NT2/D1 (cell line): ENCODE measurements at regions not wholly inside any gene's neighbourhood (a gene's known extent, or its start where the extent isn't known, plus 50 kb on each side); places are given as distances from the start of the nearest gene placed in this dataset.
"Not testable (repeated sequence)": the region's sequence is repeated elsewhere in the genome, so short reads cannot be mapped to it uniquely, and the experiment has no call there.

Experiments used
- DNase-seq: peaks from one replicate; pipeline ENCODE4 v3.0.0-alpha.2; 2011; ENCODE audit warnings: low read depth, low spot score
- H3K27me3 ChIP-seq: 2 replicates; pipeline ENCODE4 v1.6.0; 2011; ENCODE audit warnings: mild to moderate bottlenecking; ENCODE audit not compliant: insufficient read length, insufficient read depth
- H3K36me3 ChIP-seq: 2 replicates; pipeline ENCODE4 v1.6.1; 2011; ENCODE audit warnings: mild to moderate bottlenecking, low read length, mixed read lengths; ENCODE audit not compliant: insufficient read depth, insufficient read length
- H3K4me1 ChIP-seq: 2 replicates; pipeline ENCODE4 v1.5.1; 2011; ENCODE audit not compliant: insufficient read depth, insufficient read length
- H3K4me3 ChIP-seq: 2 replicates; pipeline ENCODE4 v1.5.1; 2011; ENCODE audit warnings: low read depth; ENCODE audit not compliant: insufficient read length
- H3K9ac ChIP-seq: 2 replicates; pipeline ENCODE4 v1.6.0; 2011; ENCODE audit warnings: low read depth; ENCODE audit not compliant: insufficient read length
- H3K9me3 ChIP-seq: 2 replicates; pipeline ENCODE4 v1.5.1; 2011; ENCODE audit warnings: mild to moderate bottlenecking, low read length; ENCODE audit not compliant: insufficient read depth
- SUZ12 ChIP-seq: IDR thresholded peaks from 2 replicates; pipeline ENCODE4 v1.6.1; 2011; ENCODE audit not compliant: insufficient read length, insufficient read depth; ENCODE audit errors: extremely low read depth
- YY1 ChIP-seq: IDR thresholded peaks from 2 replicates; pipeline ENCODE4 v1.6.1; 2011; ENCODE audit not compliant: insufficient read length, insufficient read depth
- ZNF274 ChIP-seq: IDR thresholded peaks from 2 replicates; pipeline ENCODE4 v1.6.1; 2011; ENCODE audit warnings: mild to moderate bottlenecking, low read depth, low read length

DNA sequence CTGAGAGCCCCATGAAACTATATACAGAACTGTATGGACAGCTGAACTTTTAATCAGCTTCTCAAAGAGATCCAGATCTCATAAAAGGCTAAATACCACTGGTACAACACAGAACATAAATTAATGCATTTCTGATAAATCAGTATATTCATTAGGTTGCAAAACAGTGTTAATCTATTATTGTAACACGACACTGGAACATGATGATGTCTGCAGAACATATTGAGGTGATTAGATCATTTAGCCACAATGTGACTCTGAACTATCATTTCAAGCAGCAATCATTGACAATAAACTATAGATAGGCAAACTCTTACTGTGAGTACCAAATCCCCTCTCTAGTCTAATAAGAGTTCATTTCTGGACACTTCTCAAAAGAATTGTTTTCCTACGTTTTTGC, 50.3 kb downstream of the GASK1B start:
- Histone ChIP-seq H3K9ac (no peak overlapping the region), H3K36me3 (no peaks in the 10 kb centered on the region), H3K4me3 (no peak overlapping the region), H3K4me1 (no peaks in the 10 kb centered on the region), H3K27me3 (no peaks in the 10 kb centered on the region), H3K9me3 (no peaks in the 10 kb centered on the region)
- DNase-seq, result no peak
- TF ChIP-seq YY1 (no peak), SUZ12 (no peak), ZNF274 (no peak)

DNA sequence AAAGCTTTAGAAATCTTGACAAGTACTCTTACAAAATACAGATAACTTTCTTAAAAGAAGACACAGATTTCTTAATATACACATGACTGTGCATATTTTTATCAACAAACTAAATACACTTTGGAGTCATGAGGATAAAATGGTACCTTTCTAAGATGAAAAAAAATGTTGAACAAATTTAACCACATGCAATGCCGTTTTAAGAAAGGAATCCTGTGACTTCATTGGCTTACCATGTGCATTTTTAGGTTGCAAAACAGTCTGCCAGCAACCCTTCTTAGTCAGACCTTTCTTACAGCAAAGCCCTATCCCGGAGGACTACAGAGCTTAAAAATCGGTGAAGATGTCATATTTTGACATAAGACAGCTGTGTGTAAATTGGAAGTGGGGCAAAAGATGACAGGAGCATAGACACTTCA, 51.7 kb downstream of the GASK1B start:
- DNase-seq, result no peak
- no peaks in the 10 kb centered on the region for H3K36me3 ChIP-seq
- H3K4me1 ChIP-seq, result no peaks in the 10 kb centered on the region
- no peak overlapping the region for H3K9ac ChIP-seq
- no peaks in the 10 kb centered on the region for H3K27me3 ChIP-seq
- H3K4me3 ChIP-seq, result no peak overlapping the region
- H3K9me3 ChIP-seq, result no peaks in the 10 kb centered on the region
- TF ChIP-seq YY1 (no peak), ZNF274 (no peak)

DNA sequence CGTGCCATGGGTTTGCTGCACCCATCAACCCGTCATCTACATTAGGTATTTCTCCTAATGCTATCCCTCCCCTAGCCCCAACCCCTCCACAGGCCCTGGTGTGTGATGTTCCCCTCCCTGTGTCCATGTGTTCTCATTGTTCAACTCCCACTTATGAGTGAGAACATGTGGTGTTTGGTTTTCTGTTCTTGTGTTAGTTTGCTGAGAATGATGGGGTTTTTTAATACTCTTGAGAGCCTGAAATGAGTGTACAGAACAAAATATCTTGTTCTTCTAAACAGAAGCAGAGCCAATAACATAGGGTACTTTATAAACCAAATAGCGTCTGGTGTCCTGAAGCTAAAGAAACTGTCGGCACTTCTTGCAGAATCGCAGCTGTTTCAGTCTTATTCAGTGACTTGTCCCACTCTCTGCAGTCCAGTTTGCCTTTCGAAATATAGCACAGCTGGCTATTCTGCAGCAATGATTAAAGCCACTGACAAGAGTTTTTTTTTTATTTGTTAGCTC, 52.1 kb downstream of the GASK1B start:
- not testable (repeated sequence) for H3K4me1 ChIP-seq, H3K27me3 ChIP-seq, DNase-seq, H3K9ac ChIP-seq, H3K4me3 ChIP-seq, H3K36me3 ChIP-seq, H3K9me3 ChIP-seq

DNA sequence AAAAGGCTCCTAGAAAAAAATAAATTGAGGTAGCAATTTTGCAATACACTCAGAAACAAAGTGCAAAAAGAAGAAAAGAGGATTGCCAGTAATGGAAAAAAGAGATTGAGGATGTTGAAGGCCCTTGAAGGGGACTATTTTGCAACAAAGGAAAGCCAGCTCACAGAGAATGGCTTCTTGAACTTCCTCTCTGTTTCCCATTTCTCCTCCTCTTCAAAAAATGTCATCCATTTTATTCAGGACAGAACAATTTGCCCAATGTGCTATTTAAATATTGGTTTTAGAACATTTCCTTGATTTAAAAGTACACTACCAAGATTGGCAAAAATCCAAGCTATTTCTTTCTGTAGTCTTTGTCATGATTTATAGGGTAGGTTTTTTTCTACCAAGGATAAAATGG, 60.2 kb downstream of the GASK1B start:
- no peaks in the 10 kb centered on the region for H3K36me3 ChIP-seq
- TF ChIP-seq YY1, result no peak
- no peak for TF ChIP-seq ZNF274
- TF ChIP-seq SUZ12, result no peak

DNA sequence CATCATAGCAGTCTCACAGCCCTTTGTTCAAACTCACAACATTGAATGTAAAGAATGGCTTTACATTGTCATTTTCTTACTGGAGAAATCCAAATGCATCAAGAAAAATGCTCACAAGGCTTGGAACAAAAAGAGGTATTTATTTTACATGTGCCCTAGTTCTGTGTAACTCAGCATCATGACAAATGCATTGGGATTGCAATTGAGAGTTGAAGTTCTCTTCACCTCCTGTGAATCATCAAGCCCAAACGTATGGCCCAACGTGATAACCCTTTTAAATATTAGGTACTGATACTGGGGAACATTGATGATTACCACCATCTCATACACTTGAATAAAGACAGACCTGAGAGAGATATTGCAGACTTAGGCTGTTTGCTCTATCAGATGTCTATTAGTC, 61.6 kb downstream of the GASK1B start:
- Histone ChIP-seq H3K27me3 (no peaks in the 10 kb centered on the region), H3K9me3 (no peaks in the 10 kb centered on the region), H3K4me3 (no peak overlapping the region), H3K9ac (no peak overlapping the region), H3K4me1 (no peaks in the 10 kb centered on the region), H3K36me3 (no peaks in the 10 kb centered on the region)
- no peak for DNase-seq
- no peak for TF ChIP-seq YY1
- no peak for TF ChIP-seq ZNF274
- no peak for TF ChIP-seq SUZ12

More for the DNA sequence above, 60.2 kb downstream of the GASK1B start:
- H3K27me3 ChIP-seq, result no peaks in the 10 kb centered on the region
- no peaks in the 10 kb centered on the region for H3K4me1 ChIP-seq
- no peak overlapping the region for H3K4me3 ChIP-seq
- no peak for DNase-seq
- no peak overlapping the region for H3K9ac ChIP-seq
- no peaks in the 10 kb centered on the region for H3K9me3 ChIP-seq

DNA sequence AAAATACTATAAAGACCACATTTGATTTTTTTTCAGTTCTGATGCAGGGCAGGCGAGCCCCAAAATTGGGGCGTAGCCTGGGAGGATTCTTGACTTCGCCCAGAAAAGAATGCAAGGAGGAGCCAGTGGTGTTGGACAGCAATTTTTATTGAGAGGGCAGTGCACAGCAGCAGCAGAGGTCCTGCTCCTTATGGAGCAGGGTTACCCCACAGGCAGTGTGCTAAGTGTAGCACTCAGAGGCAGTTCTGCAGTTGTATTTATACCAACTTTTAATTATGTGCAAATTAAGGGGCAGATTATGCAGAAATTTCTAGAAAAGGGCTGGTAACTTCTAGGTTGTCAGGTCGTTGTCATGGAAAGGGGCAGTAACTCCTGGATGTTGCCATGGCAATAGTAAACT, 69.9 kb downstream of the GASK1B start:
- Histone ChIP-seq H3K27me3 (no peaks in the 10 kb centered on the region), H3K4me3 (no peak overlapping the region), H3K4me1 (no peaks in the 10 kb centered on the region), H3K9ac (no peak overlapping the region), H3K9me3 (no peaks in the 10 kb centered on the region; the same call in 1 of the 2 replicates), H3K36me3 (no peaks in the 10 kb centered on the region)
- no peak for DNase-seq
- TF ChIP-seq YY1 (no peak), ZNF274 (no peak), SUZ12 (no peak)

GRCh38 chr4:158099686-158100085, 73.1 kb downstream of the GASK1B start:
- no peaks in the 10 kb centered on the region for H3K36me3 ChIP-seq
- H3K9ac ChIP-seq, result no peak overlapping the region
- no peaks in the 10 kb centered on the region for H3K4me1 ChIP-seq
- H3K27me3 ChIP-seq, result no peaks in the 10 kb centered on the region
- H3K9me3 ChIP-seq, result no peaks in the 10 kb centered on the region; the same call in 1 of the 2 replicates
- DNase-seq, result no peak
- no peak overlapping the region for H3K4me3 ChIP-seq
- no peak for TF ChIP-seq ZNF274

GRCh38 chr4:158098802-158099201, 74.0 kb downstream of the GASK1B start:
- Histone ChIP-seq H3K4me3 (no peak overlapping the region), H3K9me3 (no peaks in the 10 kb centered on the region; the same call in 1 of the 2 replicates), H3K4me1 (no peaks in the 10 kb centered on the region), H3K36me3 (no peaks in the 10 kb centered on the region), H3K27me3 (no peaks in the 10 kb centered on the region), H3K9ac (no peak overlapping the region)
- TF ChIP-seq YY1 (no peak), SUZ12 (no peak), ZNF274 (no peak)
- no peak for DNase-seq
